Spleen (tissue), 11 donors: ENCODE measurements at regions not wholly inside any gene's neighbourhood (a gene's known extent, or its start where the extent isn't known, plus 50 kb on each side); places are given as distances from the start of the nearest gene placed in this dataset.
"Not testable (repeated sequence)": the region's sequence is repeated elsewhere in the genome, so short reads cannot be mapped to it uniquely, and the experiment has no call there.

Experiments used
- DNase-seq: peaks from one replicate; pipeline ENCODE4 v3.0.0-alpha.2; 2020
- H3K27ac ChIP-seq, 8 donors: fragments of 200-600 bp; sonication (generic) in 7 of 8; 1 replicate in 4 of 8; 2 replicates in 4 of 8; pipeline versions ENCODE4 v1.5.0 to v1.8.0; 2016 to 2021; ENCODE audit warnings: inconsistent platforms in 4 of 8, mild to moderate bottlenecking in 4 of 8, moderate library complexity in 1 of 8
- H3K27me3 ChIP-seq, 7 donors: fragments of 200-600 bp; sonication (generic) in 6 of 7; replicated peaks in 1 of 7; 1 replicate in 4 of 7; 2 replicates in 3 of 7; pipeline versions ENCODE4 v1.5.0 to v1.8.0; 2016 to 2021; ENCODE audit warnings: inconsistent platforms in 3 of 7, mild to moderate bottlenecking in 1 of 7
- H3K36me3 ChIP-seq, 6 donors: fragments of 200-600 bp; sonication (generic) in 5 of 6; 1 replicate in 4 of 6; 2 replicates in 2 of 6; pipeline versions ENCODE4 v1.5.0 to v1.8.0; 2016 to 2021; ENCODE audit warnings: inconsistent platforms in 2 of 6
- H3K4me1 ChIP-seq, 6 donors: fragments of 200-600 bp; sonication (generic) in 5 of 6; 1 replicate in 3 of 6; 2 replicates in 3 of 6; pipeline versions ENCODE4 v1.5.0 to v1.8.0; 2016 to 2021; ENCODE audit warnings: inconsistent platforms in 3 of 6
- H3K4me3 ChIP-seq, 8 donors: fragments of 200-600 bp; sonication (generic) in 7 of 8; 1 replicate in 4 of 8; 2 replicates in 4 of 8; pipeline versions ENCODE4 v1.5.0 to v1.8.0; 2016 to 2021; ENCODE audit warnings: inconsistent platforms in 4 of 8, mild to moderate bottlenecking in 4 of 8, moderate library complexity in 2 of 8
- H3K9me3 ChIP-seq, 8 donors: fragments of 200-600 bp; sonication (generic) in 7 of 8; 1 replicate in 4 of 8; 2 replicates in 4 of 8; pipeline versions ENCODE4 v1.5.0 to v1.8.0; 2016 to 2021; ENCODE audit warnings: inconsistent platforms in 4 of 8
- POLR2A ChIP-seq, 3 donors: fragments of 450-650 bp; IDR thresholded peaks; one replicate each; pipeline ENCODE4 v1.5.1; 2017; ENCODE audit warnings: antibody characterized with exemption in 3 of 3, mild to moderate bottlenecking in 1 of 3
- POLR2AphosphoS5 ChIP-seq, 3 donors: sonication (generic); formaldehyde crosslinking; IDR thresholded peaks; one replicate each; pipeline ENCODE4 v1.5.1; 2017; ENCODE audit warnings: antibody characterized with exemption in 3 of 3
- WGBS, 5 donors: extraction: QIAGEN DNeasy Blood & Tissue Kit in 3 of 5; methylation state at CpG; one replicate each; pipeline versions ENCODE4 v1.1.5 to v1.1.7; 2013 to 2018; 5-methylcytosine and 5-hydroxymethylcytosine counted together
- intact Hi-C: fragments of 100-400 bp; cut with DNase I; formaldehyde crosslinking; loops from one replicate; pipeline ENCODE4 v1.15.0; 2023; ENCODE audit warnings: low total_unique reads
- TF ChIP-seq, protein P1 (sequence below), 11 experiments: fragments of 200-600 bp in 7 of 11; fragments of 450-650 bp in 4 of 11; sonication (generic) in 4 of 11; IDR thresholded peaks in 8 of 11; conservative IDR thresholded peaks in 3 of 11; 1 replicate in 7 of 11; 2 replicates in 4 of 11; pipeline versions ENCODE4 v1.4.0 to v1.8.0; 2016 to 2021; ENCODE audit warnings: antibody characterized with exemption in 11 of 11, inconsistent platforms in 4 of 11, mild to moderate bottlenecking in 1 of 11
- donor health status: healthy with polysubstance abuse.
- donor health status: DM: no; HTN: no; CAD: no; lungs with moderate emphysema.
- donor health status: DM: no; HTN: no; CAD: no.
- donor health status: Bipolar disorder and iron deficiency.
- donor health status: healthy.
- donor health status: DM: no; HTN: no; CAD: no.
- donor health status: DM: yes; HTN: yes; CAD: no.

DNA sequence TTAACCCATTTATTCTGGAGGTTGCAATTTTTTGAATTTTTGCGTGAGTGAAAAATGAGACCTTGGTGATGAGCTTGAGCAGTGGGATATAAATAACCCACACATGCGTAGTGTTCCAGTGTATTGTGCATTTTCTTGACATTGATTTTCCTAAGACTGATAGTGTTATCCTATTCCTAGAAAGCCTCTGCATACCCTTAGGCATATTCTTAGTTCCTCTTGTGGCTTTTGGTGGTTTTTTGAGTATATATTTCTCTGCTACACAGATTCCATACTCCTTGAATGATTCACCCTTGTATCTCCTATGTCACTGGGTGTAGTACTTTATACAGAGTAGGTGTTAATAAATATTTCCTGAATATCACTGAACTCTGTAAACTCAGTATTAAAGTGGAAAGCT lies 363.4 kb upstream of the PDE3A start:
- intact Hi-C loops: no loop called here
- no peaks in the 10 kb centered on the region for H3K4me1 ChIP-seq
- no peaks in the 10 kb centered on the region for H3K36me3 ChIP-seq
- no peaks in the 10 kb centered on the region for H3K27me3 ChIP-seq
- 56 to 91% (median 64%) methylated on average over 2 of the region's 2 CpGs for WGBS, 5 donors
- no peak overlapping the region for H3K4me3 ChIP-seq
- TF ChIP-seq POLR2AphosphoS5 (IDR thresholded peaks at IDR 0.05) (no peak), POLR2A (IDR thresholded peaks at IDR 0.05) (no peak)
- TF ChIP-seq, protein P1, sequence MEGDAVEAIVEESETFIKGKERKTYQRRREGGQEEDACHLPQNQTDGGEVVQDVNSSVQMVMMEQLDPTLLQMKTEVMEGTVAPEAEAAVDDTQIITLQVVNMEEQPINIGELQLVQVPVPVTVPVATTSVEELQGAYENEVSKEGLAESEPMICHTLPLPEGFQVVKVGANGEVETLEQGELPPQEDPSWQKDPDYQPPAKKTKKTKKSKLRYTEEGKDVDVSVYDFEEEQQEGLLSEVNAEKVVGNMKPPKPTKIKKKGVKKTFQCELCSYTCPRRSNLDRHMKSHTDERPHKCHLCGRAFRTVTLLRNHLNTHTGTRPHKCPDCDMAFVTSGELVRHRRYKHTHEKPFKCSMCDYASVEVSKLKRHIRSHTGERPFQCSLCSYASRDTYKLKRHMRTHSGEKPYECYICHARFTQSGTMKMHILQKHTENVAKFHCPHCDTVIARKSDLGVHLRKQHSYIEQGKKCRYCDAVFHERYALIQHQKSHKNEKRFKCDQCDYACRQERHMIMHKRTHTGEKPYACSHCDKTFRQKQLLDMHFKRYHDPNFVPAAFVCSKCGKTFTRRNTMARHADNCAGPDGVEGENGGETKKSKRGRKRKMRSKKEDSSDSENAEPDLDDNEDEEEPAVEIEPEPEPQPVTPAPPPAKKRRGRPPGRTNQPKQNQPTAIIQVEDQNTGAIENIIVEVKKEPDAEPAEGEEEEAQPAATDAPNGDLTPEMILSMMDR (IDR thresholded peaks at IDR 0.05 in 8 of 11, conservative IDR thresholded peaks at IDR 0.05 in 3 of 11): no peak
- peaks cover 0 to 6% (median 0%) of the 10 kb centered on the region in 8 donors for H3K9me3 ChIP-seq
- H3K27ac ChIP-seq: no peak overlapping the region
- DNase-seq: no peak

DNA sequence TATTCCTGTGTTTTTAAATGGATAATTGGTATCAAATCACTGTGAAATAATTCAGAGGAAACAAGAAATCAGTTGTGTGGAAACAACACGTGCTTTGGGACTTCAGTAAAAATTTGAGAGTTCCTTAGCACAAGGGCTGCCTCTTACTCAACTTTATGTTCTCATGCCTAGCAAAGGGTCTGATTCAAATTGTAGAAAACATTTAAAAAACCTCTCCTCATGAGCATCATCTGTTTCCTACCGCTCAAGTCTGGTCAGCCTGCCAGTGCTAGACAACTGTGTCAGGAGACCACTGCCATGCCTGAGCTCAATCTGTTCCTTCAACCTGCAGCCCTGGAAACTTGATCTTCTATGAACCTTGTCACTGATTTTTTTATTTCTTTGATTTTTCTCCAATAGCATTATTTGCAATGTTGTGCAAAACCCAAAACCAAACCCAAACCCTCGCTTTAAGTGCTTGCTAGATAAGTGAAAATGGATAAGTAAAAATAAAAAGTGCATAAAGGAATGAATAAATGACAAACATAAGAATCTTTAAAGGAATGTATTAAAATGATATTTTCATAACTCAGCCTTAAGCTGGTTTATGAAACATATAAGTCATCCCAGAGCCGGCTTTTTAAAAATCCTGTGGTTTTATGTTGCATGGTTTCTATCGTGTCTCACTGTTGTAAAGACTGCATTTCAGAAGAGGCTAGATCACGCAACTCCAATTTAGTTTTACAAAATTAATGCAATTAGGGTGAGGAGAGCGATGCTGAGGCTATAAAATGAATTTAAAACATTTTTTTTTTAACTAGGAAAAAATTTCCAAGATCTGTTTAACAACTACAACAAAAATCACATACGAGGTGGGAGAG lies 361.2 kb upstream of the PDE3A start:
- no peak overlapping the region for H3K27ac ChIP-seq
- H3K4me1 ChIP-seq: no peaks in the 10 kb centered on the region
- H3K27me3 ChIP-seq: no peaks in the 10 kb centered on the region
- intact Hi-C loops: no loop called here
- no peak for TF ChIP-seq POLR2A (IDR thresholded peaks at IDR 0.05)
- TF ChIP-seq POLR2AphosphoS5 (IDR thresholded peaks at IDR 0.05): no peak
- TF ChIP-seq, protein P1 (IDR thresholded peaks at IDR 0.05 in 8 of 11, conservative IDR thresholded peaks at IDR 0.05 in 3 of 11): no peak
- H3K4me3 ChIP-seq: no peak overlapping the region
- peaks cover 0 to 8% (median 0%) of the 10 kb centered on the region in 8 donors for H3K9me3 ChIP-seq
- no peak for DNase-seq
- no peaks in the 10 kb centered on the region for H3K36me3 ChIP-seq
- 71 to 89% (median 76%) methylated on average over 8 of the region's 8 CpGs for WGBS, 5 donors

DNA sequence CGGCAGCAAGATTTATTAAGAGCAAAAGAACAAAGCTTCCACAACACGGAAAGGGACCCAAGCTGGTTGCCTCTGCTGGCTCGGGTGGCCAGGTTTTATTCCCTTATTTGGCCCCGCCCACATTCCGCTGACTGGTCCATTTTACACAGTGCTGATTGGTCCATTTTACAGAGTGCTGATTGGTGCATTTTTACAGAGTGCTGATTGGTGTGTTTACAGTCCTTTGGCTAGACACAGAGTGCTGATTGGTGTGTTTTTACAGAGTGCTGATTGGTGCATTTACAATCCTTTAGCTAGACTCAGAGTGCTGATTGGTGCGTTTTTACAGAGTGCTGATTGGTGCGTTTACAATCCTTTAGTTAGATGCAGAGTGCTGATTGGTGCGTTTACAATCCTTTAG lies 358.4 kb upstream of the PDE3A start:
- DNase-seq, H3K27me3 ChIP-seq, intact Hi-C loops, H3K4me1 ChIP-seq, H3K36me3 ChIP-seq, H3K9me3 ChIP-seq, H3K4me3 ChIP-seq, H3K27ac ChIP-seq: not testable (repeated sequence)
- 86 to 95% (median 90%) methylated on average over 8 of the region's 8 CpGs for WGBS, 5 donors

DNA sequence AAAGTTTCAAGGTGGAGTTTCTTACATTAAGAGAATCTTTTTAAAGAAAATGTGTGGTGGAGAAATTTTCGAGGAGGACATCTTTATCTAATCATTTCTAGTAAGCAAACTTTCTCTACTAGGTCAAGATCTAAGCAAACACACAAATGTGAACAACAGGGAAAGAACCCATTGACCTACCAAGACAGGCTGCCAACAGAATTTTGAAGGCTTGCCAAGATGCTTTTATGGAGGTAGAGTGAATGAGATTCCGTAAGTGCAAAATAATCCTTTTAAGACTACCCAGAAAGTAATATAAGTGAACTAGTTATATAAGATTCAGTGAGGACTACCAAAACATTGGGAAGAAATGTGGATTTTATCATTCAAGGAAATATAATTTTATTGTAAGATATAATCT lies 357.1 kb upstream of the PDE3A start:
- no peak for TF ChIP-seq POLR2AphosphoS5 (IDR thresholded peaks at IDR 0.05)
- no peak for TF ChIP-seq POLR2A (IDR thresholded peaks at IDR 0.05)
- TF ChIP-seq, protein P1 (IDR thresholded peaks at IDR 0.05 in 8 of 11, conservative IDR thresholded peaks at IDR 0.05 in 3 of 11): no peak
- Histone ChIP-seq H3K27ac (no peak overlapping the region), H3K27me3 (no peaks in the 10 kb centered on the region), H3K36me3 (no peaks in the 10 kb centered on the region), H3K4me1 (no peaks in the 10 kb centered on the region), H3K4me3 (no peak overlapping the region), H3K9me3 (peaks cover 0 to 8% (median 0%) of the 10 kb centered on the region in 8 donors)
- DNase-seq: no peak
- intact Hi-C loops: no loop called here
- 41 to 62% (median 57%) methylated on average over 2 of the region's 2 CpGs for WGBS, 5 donors
